ENCODE measurements at regions not wholly inside any gene's neighbourhood (a gene's known extent, or its start where the extent isn't known, plus 50 kb on each side); places are given as distances from the start of the nearest gene placed in this dataset.

DNA sequence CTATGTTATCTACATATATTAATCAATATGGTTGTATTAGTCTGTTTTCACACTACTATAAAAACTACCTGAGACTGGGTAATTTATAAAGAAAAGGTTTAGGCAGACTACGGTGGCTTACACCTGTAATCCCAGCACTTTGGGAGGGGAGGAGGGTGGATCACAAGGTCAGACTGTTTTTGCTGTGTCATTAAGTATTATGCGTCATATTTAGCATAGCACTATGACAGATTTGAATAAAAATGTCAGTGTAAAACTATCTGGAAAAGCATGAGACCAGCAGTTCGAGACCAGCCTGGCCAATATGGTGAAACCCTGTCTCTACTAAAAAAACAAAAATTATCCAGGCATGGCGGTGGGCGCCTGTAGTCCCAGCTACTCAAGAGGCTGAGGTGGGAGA is 209.7 kb upstream of the ARHGAP24 start:
- 76 to 87% methylated on average over 5 of the region's 5 CpGs for WGBS, 2 donors
- DNase-seq (no peak), ATAC-seq (ENCODE audit: low FRiP score) (no peak)
- no peak overlapping the region for H3K27ac ChIP-seq (ENCODE audit: low read depth in 1 of 2, low read length in 2 of 2)
- intact Hi-C loops (cut with DNase I), result no loop called here
- H3K27me3 ChIP-seq (ENCODE audit: control insufficient read depth in 1 of 2, insufficient read depth in 2 of 2, low read length in 1 of 2), result no peaks in the 10 kb centered on the region
- H3K36me3 ChIP-seq (ENCODE audit: control insufficient read depth in 1 of 2, insufficient read depth in 2 of 2, low read length in 1 of 2), result no peaks in the 10 kb centered on the region
- no peaks in the 10 kb centered on the region for H3K4me1 ChIP-seq (ENCODE audit: control insufficient read depth in 1 of 2, insufficient read depth in 2 of 2, low read length in 2 of 2)
- H3K9me3 ChIP-seq (ENCODE audit: control insufficient read depth, low read length), result no peaks in the 10 kb centered on the region
- H3K4me3 ChIP-seq (ENCODE audit: low read length in 2 of 2), result no peak overlapping the region

DNA sequence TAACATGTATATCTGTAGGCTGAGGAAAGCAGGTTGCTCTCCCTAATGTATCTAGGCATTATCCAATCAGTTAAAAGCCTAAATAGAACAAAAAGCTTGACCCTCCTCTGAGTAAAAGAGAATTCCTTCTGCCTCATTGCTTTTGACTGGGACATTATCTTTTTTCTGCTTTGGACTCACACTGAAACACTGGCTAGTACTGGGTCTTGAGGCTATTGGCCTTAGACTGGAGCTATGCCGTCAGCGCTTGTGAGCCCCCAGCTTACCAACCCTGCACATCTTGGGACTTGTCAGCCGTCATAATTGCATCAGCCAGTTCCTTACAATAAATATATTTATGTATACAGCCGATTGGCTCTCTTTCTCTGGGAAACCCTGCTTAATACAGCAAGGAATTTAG is 206.8 kb upstream of the ARHGAP24 start:
- WGBS, 2 donors, result 62 to 74% methylated on average over 4 of the region's 4 CpGs
- Histone ChIP-seq H3K9me3 (ENCODE audit: control insufficient read depth, low read length) (no peaks in the 10 kb centered on the region), H3K36me3 (ENCODE audit: control insufficient read depth in 1 of 2, insufficient read depth in 2 of 2, low read length in 1 of 2) (no peaks in the 10 kb centered on the region), H3K4me3 (ENCODE audit: low read length in 2 of 2) (no peak overlapping the region), H3K27me3 (ENCODE audit: control insufficient read depth in 1 of 2, insufficient read depth in 2 of 2, low read length in 1 of 2) (no peaks in the 10 kb centered on the region), H3K27ac (ENCODE audit: low read depth in 1 of 2, low read length in 2 of 2) (no peak overlapping the region), H3K4me1 (ENCODE audit: control insufficient read depth in 1 of 2, insufficient read depth in 2 of 2, low read length in 2 of 2) (no peaks in the 10 kb centered on the region)
- no peak for DNase-seq
- intact Hi-C loops (cut with DNase I), result no loop called here
- ATAC-seq (ENCODE audit: low FRiP score), result no peak

DNA sequence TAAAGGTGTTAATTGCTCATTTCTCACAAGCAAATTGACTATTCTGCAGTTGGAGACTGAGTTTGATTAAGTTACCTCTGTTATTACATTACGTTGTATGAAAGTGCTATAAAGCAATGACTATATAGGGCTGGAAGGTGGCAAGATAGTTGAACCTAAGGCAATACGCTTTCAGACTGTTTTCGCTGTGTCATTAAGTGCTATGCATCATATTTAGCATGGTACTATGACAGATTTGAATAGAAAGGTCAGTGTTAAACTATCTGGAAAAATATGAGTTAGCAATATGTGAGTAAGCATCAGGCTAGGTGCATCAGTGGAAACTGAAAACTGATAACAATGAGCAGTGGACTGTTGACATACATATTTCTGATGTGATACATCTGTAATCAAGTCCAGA is 206.0 kb upstream of the ARHGAP24 start:
- Histone ChIP-seq H3K4me1 (ENCODE audit: control insufficient read depth in 1 of 2, insufficient read depth in 2 of 2, low read length in 2 of 2) (no peaks in the 10 kb centered on the region), H3K27me3 (ENCODE audit: control insufficient read depth in 1 of 2, insufficient read depth in 2 of 2, low read length in 1 of 2) (no peaks in the 10 kb centered on the region), H3K4me3 (ENCODE audit: low read length in 2 of 2) (no peak overlapping the region), H3K36me3 (ENCODE audit: control insufficient read depth in 1 of 2, insufficient read depth in 2 of 2, low read length in 1 of 2) (no peaks in the 10 kb centered on the region), H3K9me3 (ENCODE audit: control insufficient read depth, low read length) (no peaks in the 10 kb centered on the region), H3K27ac (ENCODE audit: low read depth in 1 of 2, low read length in 2 of 2) (no peak overlapping the region)
- 78 to 84% methylated on average over 3 of the region's 3 CpGs for WGBS, 2 donors
- intact Hi-C loops (cut with DNase I), result no loop called here
- DNase-seq, result no peak
- ATAC-seq (ENCODE audit: low FRiP score), result no peak

DNA sequence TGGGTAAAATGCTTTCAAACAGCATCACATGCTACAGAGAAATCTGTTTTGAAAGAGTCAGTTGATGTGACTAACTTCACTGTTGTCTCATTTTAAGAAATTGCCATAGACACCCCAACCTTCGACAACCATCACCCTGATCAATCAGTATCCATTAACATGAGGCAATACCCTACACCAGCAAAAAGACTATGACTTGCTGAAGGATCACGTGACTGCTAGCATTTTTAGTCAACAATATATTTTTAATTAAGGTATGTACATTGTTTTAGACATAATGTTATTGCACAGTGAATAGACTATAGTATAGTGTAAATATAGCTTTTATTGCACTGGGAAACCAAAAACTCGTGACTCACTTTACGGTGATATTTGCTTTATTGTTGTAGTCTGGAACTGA is 200.0 kb upstream of the ARHGAP24 start:
- Histone ChIP-seq H3K27me3 (ENCODE audit: control insufficient read depth in 1 of 2, insufficient read depth in 2 of 2, low read length in 1 of 2) (no peaks in the 10 kb centered on the region), H3K4me3 (ENCODE audit: low read length in 2 of 2) (no peak overlapping the region), H3K9me3 (ENCODE audit: control insufficient read depth, low read length) (no peaks in the 10 kb centered on the region), H3K4me1 (ENCODE audit: control insufficient read depth in 1 of 2, insufficient read depth in 2 of 2, low read length in 2 of 2) (no peaks in the 10 kb centered on the region), H3K27ac (ENCODE audit: low read depth in 1 of 2, low read length in 2 of 2) (no peak overlapping the region), H3K36me3 (ENCODE audit: control insufficient read depth in 1 of 2, insufficient read depth in 2 of 2, low read length in 1 of 2) (no peaks in the 10 kb centered on the region)
- no peak for DNase-seq
- intact Hi-C loops (cut with DNase I), result no loop called here
- WGBS, 2 donors, result 86% methylated on average over 4 of the region's 4 CpGs
- ATAC-seq (ENCODE audit: low FRiP score), result no peak

DNA sequence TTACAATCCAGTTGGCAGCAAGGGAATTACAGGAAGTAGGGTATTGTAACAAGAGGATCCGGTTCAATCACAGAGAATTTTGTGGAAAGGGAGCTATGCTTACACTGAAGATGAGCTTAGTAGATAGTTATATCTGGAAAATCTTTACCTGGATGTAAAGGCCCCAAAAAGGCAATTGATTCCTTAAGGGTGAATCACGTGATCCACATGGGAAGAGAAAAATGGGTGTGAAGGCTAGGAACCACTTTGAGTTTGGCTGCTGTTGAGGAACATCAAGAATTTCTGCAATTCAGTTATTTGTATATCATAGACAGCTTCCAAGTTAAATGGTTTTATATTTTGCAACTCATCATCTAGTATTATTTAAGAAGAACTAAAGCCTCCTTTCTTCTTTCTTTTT is 194.0 kb upstream of the ARHGAP24 start:
- H3K9me3 ChIP-seq (ENCODE audit: control insufficient read depth, low read length), result no peaks in the 10 kb centered on the region
- WGBS, 2 donors, result 81 to 89% methylated on average over 2 of the region's 2 CpGs
- no peak overlapping the region for H3K4me3 ChIP-seq (ENCODE audit: low read length in 2 of 2)
- ATAC-seq (ENCODE audit: low FRiP score) (no peak), DNase-seq (no peak)
- no peak overlapping the region for H3K27ac ChIP-seq (ENCODE audit: low read depth in 1 of 2, low read length in 2 of 2)
- H3K36me3 ChIP-seq (ENCODE audit: control insufficient read depth in 1 of 2, insufficient read depth in 2 of 2, low read length in 1 of 2), result no peaks in the 10 kb centered on the region
- no peaks in the 10 kb centered on the region for H3K4me1 ChIP-seq (ENCODE audit: control insufficient read depth in 1 of 2, insufficient read depth in 2 of 2, low read length in 2 of 2)
- H3K27me3 ChIP-seq (ENCODE audit: control insufficient read depth in 1 of 2, insufficient read depth in 2 of 2, low read length in 1 of 2), result no peaks in the 10 kb centered on the region
- intact Hi-C loops (cut with DNase I), result no loop called here

DNA sequence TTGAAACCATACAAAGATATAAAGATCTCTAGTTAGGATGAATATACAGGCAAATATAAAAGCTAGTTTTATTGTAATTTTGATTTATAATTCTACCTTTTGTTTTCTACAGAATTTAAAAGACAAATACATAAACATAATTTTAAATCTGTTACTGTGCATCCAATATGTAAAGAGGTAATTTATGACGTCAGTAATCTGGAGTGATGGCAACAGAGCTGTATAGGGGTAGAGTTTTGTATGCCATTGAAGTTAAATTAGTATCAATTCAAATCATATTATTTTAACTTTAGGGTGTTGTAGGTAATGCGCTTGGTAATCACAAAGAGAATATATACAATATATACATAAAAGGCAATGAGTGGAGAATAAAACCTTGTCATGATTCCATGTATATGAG is 183.7 kb upstream of the ARHGAP24 start:
- 88 to 90% methylated on average over 2 of the region's 2 CpGs for WGBS, 2 donors
- intact Hi-C loops (cut with DNase I), result no loop called here
- H3K36me3 ChIP-seq (ENCODE audit: control insufficient read depth in 1 of 2, insufficient read depth in 2 of 2, low read length in 1 of 2), result no peaks in the 10 kb centered on the region

DNA sequence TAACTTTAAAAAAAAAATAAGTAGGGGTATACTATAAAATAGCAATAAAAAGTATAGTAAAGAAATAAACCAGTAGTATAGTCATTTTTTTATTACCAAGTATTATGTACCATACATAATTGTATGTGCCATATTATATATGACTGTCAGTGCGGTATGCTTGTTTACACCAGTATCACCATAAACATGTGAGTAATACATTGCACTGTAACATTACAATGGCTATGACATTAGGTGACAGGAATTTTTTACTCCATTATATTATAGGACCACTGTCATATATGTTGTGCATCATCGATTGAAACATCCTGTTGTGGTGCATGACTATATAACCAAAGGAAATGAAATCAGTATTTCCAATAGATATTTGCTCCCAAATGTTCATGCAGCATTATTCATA is 176.9 kb upstream of the ARHGAP24 start:
- WGBS, 2 donors, result 97% methylated on average over 2 of the region's 2 CpGs
- Histone ChIP-seq H3K27ac (ENCODE audit: low read depth in 1 of 2, low read length in 2 of 2) (no peak overlapping the region), H3K9me3 (ENCODE audit: control insufficient read depth, low read length) (no peaks in the 10 kb centered on the region), H3K27me3 (ENCODE audit: control insufficient read depth in 1 of 2, insufficient read depth in 2 of 2, low read length in 1 of 2) (no peaks in the 10 kb centered on the region), H3K4me3 (ENCODE audit: low read length in 2 of 2) (no peak overlapping the region), H3K36me3 (ENCODE audit: control insufficient read depth in 1 of 2, insufficient read depth in 2 of 2, low read length in 1 of 2) (no peaks in the 10 kb centered on the region), H3K4me1 (ENCODE audit: control insufficient read depth in 1 of 2, insufficient read depth in 2 of 2, low read length in 2 of 2) (no peaks in the 10 kb centered on the region)
- DNase-seq (no peak), ATAC-seq (ENCODE audit: low FRiP score) (no peak)
- intact Hi-C loops (cut with DNase I), result no loop called here

More for the DNA sequence above, 183.7 kb upstream of the ARHGAP24 start:
- Histone ChIP-seq H3K27ac (ENCODE audit: low read depth in 1 of 2, low read length in 2 of 2) (no peak overlapping the region), H3K4me1 (ENCODE audit: control insufficient read depth in 1 of 2, insufficient read depth in 2 of 2, low read length in 2 of 2) (no peaks in the 10 kb centered on the region), H3K4me3 (ENCODE audit: low read length in 2 of 2) (no peak overlapping the region), H3K27me3 (ENCODE audit: control insufficient read depth in 1 of 2, insufficient read depth in 2 of 2, low read length in 1 of 2) (no peaks in the 10 kb centered on the region), H3K9me3 (ENCODE audit: control insufficient read depth, low read length) (no peaks in the 10 kb centered on the region)
- no peak for DNase-seq
- ATAC-seq (ENCODE audit: low FRiP score), result no peak

DNA sequence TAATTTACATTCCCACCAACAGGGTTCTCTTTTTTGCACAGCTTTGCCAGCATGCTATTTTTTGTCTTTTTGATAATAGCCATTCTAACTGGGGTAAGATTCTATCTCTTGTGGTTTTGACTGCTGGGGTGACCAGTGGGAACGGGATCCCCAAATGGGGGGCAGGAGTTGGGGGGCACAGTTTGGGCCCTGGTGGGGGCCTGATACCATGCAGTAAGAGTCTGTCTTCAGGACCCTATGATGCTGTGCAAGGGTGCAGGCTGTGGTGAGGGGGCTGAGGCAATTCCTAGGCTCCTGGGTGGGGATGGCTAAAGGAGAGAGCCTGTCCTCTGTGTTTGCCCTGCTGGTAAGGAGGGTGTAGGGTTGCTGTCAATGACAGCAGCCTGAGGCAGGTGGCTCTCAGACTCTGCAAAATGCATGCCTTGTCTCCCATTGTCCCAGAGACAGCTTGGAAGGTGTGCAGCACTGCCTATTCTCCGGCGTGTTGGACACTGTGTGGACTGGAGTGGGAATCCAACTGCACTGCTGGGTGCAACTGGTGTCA is 172.7 kb upstream of the ARHGAP24 start:
- no peaks in the 10 kb centered on the region for H3K9me3 ChIP-seq (ENCODE audit: control insufficient read depth, low read length)
- no peaks in the 10 kb centered on the region for H3K4me1 ChIP-seq (ENCODE audit: control insufficient read depth in 1 of 2, insufficient read depth in 2 of 2, low read length in 2 of 2)
- ATAC-seq (ENCODE audit: low FRiP score), result no peak
- H3K4me3 ChIP-seq (ENCODE audit: low read length in 2 of 2), result no peak overlapping the region
- no peaks in the 10 kb centered on the region for H3K27me3 ChIP-seq (ENCODE audit: control insufficient read depth in 1 of 2, insufficient read depth in 2 of 2, low read length in 1 of 2)
- no peaks in the 10 kb centered on the region for H3K36me3 ChIP-seq (ENCODE audit: control insufficient read depth in 1 of 2, insufficient read depth in 2 of 2, low read length in 1 of 2)
- intact Hi-C loops (cut with DNase I), result no loop called here
- 83 to 90% methylated on average over 3 of the region's 3 CpGs for WGBS, 2 donors
- H3K27ac ChIP-seq (ENCODE audit: low read depth in 1 of 2, low read length in 2 of 2), result no peak overlapping the region
- DNase-seq, result peak in 1 of 2 donors; percentile 55

DNA sequence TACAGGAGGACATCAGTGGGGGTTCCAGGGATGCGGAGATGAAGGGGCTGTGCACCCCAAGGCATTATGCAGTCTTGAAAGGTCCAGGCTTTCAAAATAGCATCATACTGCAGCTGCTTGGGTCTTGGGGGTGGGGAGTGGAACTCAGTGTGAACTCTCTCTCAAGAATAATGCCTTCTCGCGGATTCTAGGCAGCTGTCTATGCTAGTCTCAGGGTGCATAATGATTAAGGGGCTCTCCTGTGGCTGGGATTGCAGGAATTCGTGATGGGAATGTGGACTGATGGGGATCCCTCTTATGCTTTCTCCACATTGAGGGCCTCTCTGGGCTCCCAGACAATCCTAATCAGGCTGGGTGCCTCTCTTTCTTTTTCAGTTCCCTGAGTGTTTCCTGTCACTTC is 172.2 kb upstream of the ARHGAP24 start:
- 63 to 66% methylated on average over 4 of the region's 4 CpGs for WGBS, 2 donors

More for the DNA sequence above, 172.2 kb upstream of the ARHGAP24 start:
- no peaks in the 10 kb centered on the region for H3K27me3 ChIP-seq (ENCODE audit: control insufficient read depth in 1 of 2, insufficient read depth in 2 of 2, low read length in 1 of 2)
- ATAC-seq (ENCODE audit: low FRiP score) (no peak), DNase-seq (no peak)
- intact Hi-C loops (cut with DNase I), result no loop called here
- H3K9me3 ChIP-seq (ENCODE audit: control insufficient read depth, low read length), result no peaks in the 10 kb centered on the region
- H3K4me3 ChIP-seq (ENCODE audit: low read length in 2 of 2), result no peak overlapping the region
- H3K27ac ChIP-seq (ENCODE audit: low read depth in 1 of 2, low read length in 2 of 2), result no peak overlapping the region
- H3K36me3 ChIP-seq (ENCODE audit: control insufficient read depth in 1 of 2, insufficient read depth in 2 of 2, low read length in 1 of 2), result no peaks in the 10 kb centered on the region
- H3K4me1 ChIP-seq (ENCODE audit: control insufficient read depth in 1 of 2, insufficient read depth in 2 of 2, low read length in 2 of 2), result no peaks in the 10 kb centered on the region
